OCI-LY1 (cell line): ENCODE measurements at regions not wholly inside any gene's neighbourhood (a gene's known extent, or its start where the extent isn't known, plus 50 kb on each side); places are given as distances from the start of the nearest gene placed in this dataset.

Experiments used
- H2AFZ ChIP-seq: fragments of 200-600 bp; sonication (generic), shearing (Covaris generic); 2 replicates; pipeline ENCODE4 v1.6.0; 2014; ENCODE audit warnings: antibody characterized with exemption, mild to moderate bottlenecking, low read length
- H3F3A ChIP-seq: fragments of 200-600 bp; sonication (generic), shearing (Covaris generic); 2 replicates; pipeline ENCODE4 v1.6.0; 2014; ENCODE audit warnings: mild to moderate bottlenecking, antibody characterized with exemption, low read length, moderate library complexity; ENCODE audit not compliant: insufficient read depth
- H3K27ac ChIP-seq: fragments of 200-600 bp; sonication (generic); 2 replicates; pipeline ENCODE4 v1.5.1; 2014; ENCODE audit warnings: low read length, mixed run types, mild to moderate bottlenecking, low read depth; ENCODE audit not compliant: poor library complexity, severe bottlenecking
- H3K27me3 ChIP-seq: fragments of 200-600 bp; sonication (generic); 2 replicates; pipeline ENCODE4 v1.6.0; 2014; ENCODE audit warnings: antibody characterized with exemption, mild to moderate bottlenecking, low read length, moderate library complexity; ENCODE audit not compliant: insufficient read depth
- H3K36me3 ChIP-seq: fragments of 200-600 bp; sonication (generic); 2 replicates; pipeline ENCODE4 v1.6.1; 2014; ENCODE audit warnings: mild to moderate bottlenecking, antibody characterized with exemption, low read length, moderate library complexity, mixed read lengths; ENCODE audit not compliant: insufficient read depth
- H3K4me1 ChIP-seq: fragments of 200-600 bp; sonication (generic); 2 replicates; pipeline ENCODE4 v1.5.1; 2014; ENCODE audit warnings: mild to moderate bottlenecking, low read length, moderate library complexity; ENCODE audit not compliant: insufficient read depth, severe bottlenecking
- H3K4me2 ChIP-seq: fragments of 200-600 bp; sonication (generic), shearing (Covaris generic); 2 replicates; pipeline ENCODE4 v1.6.1; 2014; ENCODE audit warnings: low read length
- H3K4me3 ChIP-seq: fragments of 200-600 bp; sonication (generic); 2 replicates; pipeline ENCODE4 v1.5.1; 2014; ENCODE audit warnings: low read length, low read depth, mild to moderate bottlenecking, mixed read lengths; ENCODE audit not compliant: poor library complexity, severe bottlenecking
- H3K79me2 ChIP-seq: fragments of 200-600 bp; shearing (Covaris generic); 2 replicates; pipeline ENCODE4 v1.6.1; 2016; ENCODE audit warnings: mixed run types, low read length, mixed read lengths; ENCODE audit not compliant: insufficient read depth
- H3K9ac ChIP-seq: fragments of 200-600 bp; sonication (generic), shearing (Covaris generic); 2 replicates; pipeline ENCODE4 v1.6.1; 2014; ENCODE audit warnings: mild to moderate bottlenecking, low read length, mixed read lengths
- H3K9me2 ChIP-seq: fragments of 200-600 bp; sonication (generic), shearing (Covaris generic); 2 replicates; pipeline ENCODE4 v1.6.1; 2014; ENCODE audit warnings: low read depth, mild to moderate bottlenecking, low read length, mixed read lengths
- H3K9me3 ChIP-seq: fragments of 200-600 bp; shearing (Covaris generic); 2 replicates; pipeline ENCODE4 v1.6.1; 2014; ENCODE audit warnings: low read length, mixed read lengths
- H4K20me1 ChIP-seq: fragments of 200-600 bp; sonication (generic), shearing (Covaris generic); 2 replicates; pipeline ENCODE4 v1.6.0; 2016; ENCODE audit warnings: mild to moderate bottlenecking, low read length; ENCODE audit not compliant: insufficient read depth
- CTCF ChIP-seq: fragments of 200-600 bp; sonication (generic), shearing (Covaris generic); IDR thresholded peaks from 2 replicates; pipeline ENCODE4 v1.5.1; 2017; ENCODE audit warnings: mild to moderate bottlenecking, antibody characterized with exemption, low read length, moderate library complexity, mixed read lengths
- EZH2 ChIP-seq: fragments of 200-600 bp; sonication (generic), shearing (Covaris generic); IDR thresholded peaks from 2 replicates; pipeline ENCODE4 v1.8.0; 2017; ENCODE audit warnings: borderline replicate concordance, mixed run types, mild to moderate bottlenecking, antibody characterized with exemption, low read length, moderate library complexity, mixed read lengths

GRCh38 chr9:80784647-80785046 lies 904.7 kb downstream of the TLE1 start:
- H3K9ac ChIP-seq: no peak overlapping the region
- H3K27ac ChIP-seq: no peak overlapping the region
- H3K4me3 ChIP-seq: no peak overlapping the region
- no peaks in the 10 kb centered on the region for H3F3A ChIP-seq
- H4K20me1 ChIP-seq: no peaks in the 10 kb centered on the region
- no peak overlapping the region for H2AFZ ChIP-seq
- H3K79me2 ChIP-seq: no peaks in the 10 kb centered on the region
- H3K9me3 ChIP-seq: no peaks in the 10 kb centered on the region
- TF ChIP-seq CTCF (no peak), EZH2 (no peak)
- H3K36me3 ChIP-seq: no peaks in the 10 kb centered on the region
- H3K4me2 ChIP-seq: no peak overlapping the region
- no peaks in the 10 kb centered on the region for H3K27me3 ChIP-seq
- H3K9me2 ChIP-seq: no peaks in the 10 kb centered on the region
- H3K4me1 ChIP-seq: no peaks in the 10 kb centered on the region

GRCh38 chr9:80775971-80776370 lies 913.4 kb downstream of the TLE1 start:
- Histone ChIP-seq H3K9me2 (no peaks in the 10 kb centered on the region), H3K4me3 (no peak overlapping the region), H3K4me1 (no peaks in the 10 kb centered on the region), H3K27ac (no peak overlapping the region), H3K27me3 (no peaks in the 10 kb centered on the region), H3K79me2 (no peaks in the 10 kb centered on the region), H3F3A (no peaks in the 10 kb centered on the region), H2AFZ (no peak overlapping the region), H4K20me1 (no peaks in the 10 kb centered on the region), H3K4me2 (no peak overlapping the region), H3K9me3 (no peaks in the 10 kb centered on the region), H3K36me3 (no peaks in the 10 kb centered on the region), H3K9ac (no peak overlapping the region)
- TF ChIP-seq EZH2: no peak
- no peak for TF ChIP-seq CTCF

DNA sequence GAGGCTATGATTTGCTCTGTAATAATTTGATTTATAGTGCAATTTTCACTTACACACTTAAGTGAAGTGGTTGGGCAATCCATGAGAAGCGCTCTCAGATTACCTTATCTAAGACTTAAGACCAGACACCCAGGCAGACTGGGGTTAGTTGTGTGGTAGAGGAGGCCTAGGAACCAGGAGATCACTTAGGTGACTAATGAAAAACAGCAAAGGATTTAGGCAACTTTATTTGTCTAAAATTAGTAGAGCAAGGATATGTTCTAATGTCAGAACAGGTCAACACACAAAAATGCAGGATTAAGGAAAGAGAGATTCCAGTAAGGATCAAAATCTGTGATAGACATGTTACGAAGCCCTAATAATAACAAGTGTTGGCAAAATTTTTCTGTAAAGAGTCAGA lies 913.8 kb downstream of the TLE1 start:
- no peak overlapping the region for H2AFZ ChIP-seq
- H3K9ac ChIP-seq: no peak overlapping the region
- no peaks in the 10 kb centered on the region for H3K4me1 ChIP-seq
- H3K4me2 ChIP-seq: no peak overlapping the region
- TF ChIP-seq EZH2: no peak
- TF ChIP-seq CTCF: no peak
- H3K27me3 ChIP-seq: no peaks in the 10 kb centered on the region
- H3F3A ChIP-seq: no peaks in the 10 kb centered on the region
- H3K9me2 ChIP-seq: no peaks in the 10 kb centered on the region
- H3K9me3 ChIP-seq: no peaks in the 10 kb centered on the region
- no peak overlapping the region for H3K4me3 ChIP-seq
- H3K27ac ChIP-seq: no peak overlapping the region
- H3K36me3 ChIP-seq: no peaks in the 10 kb centered on the region
- no peaks in the 10 kb centered on the region for H4K20me1 ChIP-seq
- H3K79me2 ChIP-seq: no peaks in the 10 kb centered on the region
